ENCODE measurements at regions not wholly inside any gene's neighbourhood (a gene's known extent, or its start where the extent isn't known, plus 50 kb on each side); places are given as distances from the start of the nearest gene placed in this dataset.

GRCh38 chr1:42096554-42096953, 56.7 kb upstream of the GUCA2B start:
- DNase-seq: no peak

DNA sequence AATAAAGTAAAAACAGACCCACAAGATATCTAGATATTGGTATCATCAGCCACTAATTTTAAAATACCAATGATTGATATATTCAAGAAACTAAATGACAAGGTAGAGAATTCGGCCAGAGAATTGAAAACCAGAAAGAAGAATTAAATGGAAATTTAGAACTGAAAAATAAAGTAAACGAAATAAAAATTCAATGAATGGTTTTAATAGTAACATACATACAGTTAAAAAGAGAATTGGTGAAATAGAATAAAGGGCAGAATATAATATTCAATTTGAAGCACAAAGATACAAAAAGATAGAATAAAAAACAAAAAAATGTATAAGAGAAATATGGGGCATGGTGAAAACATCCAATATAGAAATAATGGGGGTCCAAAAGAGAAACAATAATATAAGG, 64.0 kb upstream of the GUCA2B start:
- no peak for DNase-seq

- DNase-seq: no peak
Measured at GRCh38 chr1:42086146-42086545, 67.1 kb upstream of the GUCA2B start.

DNA sequence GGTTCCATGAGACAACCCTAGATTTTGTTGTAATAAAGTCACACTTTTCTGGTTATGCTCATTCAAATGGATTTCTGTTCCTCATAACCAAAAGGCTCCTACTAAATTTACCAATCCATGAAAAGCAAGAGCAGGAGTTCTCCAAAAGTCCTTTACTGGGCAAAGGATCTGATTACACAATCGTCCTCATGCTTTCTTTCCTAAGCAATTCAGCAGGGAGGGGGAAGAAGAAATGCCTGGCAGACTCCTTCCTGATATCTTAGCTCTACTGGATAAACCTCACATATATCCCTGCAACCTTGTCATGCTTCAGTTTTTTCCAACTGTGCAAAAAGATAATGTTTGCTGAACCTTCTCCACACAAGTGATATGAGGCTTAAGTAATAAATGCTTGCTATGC, 67.6 kb upstream of the GUCA2B start:
- no peak for DNase-seq

DNA sequence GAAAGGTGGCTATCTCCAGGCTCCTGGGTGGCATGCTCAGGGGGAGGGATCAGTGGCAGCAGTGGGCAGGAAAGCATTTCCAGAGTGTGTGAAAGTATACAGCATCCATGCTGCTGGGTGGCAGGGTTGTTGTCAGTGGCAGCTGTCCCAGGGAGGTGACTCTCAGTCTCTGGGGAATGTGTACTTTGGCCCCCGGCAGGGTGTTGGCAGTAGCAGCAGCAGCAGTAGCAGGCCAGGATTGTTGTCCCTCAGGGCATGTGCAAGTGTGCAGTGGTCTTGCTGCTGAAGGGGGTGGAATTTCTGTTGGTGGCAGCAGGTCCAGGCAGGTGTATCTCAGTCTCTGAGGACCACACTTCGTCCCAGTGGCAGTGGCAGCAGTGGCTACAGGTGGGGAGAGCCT, 71.7 kb upstream of the GUCA2B start:
- no peak for DNase-seq

GRCh38 chr1:42075179-42075578, 78.0 kb upstream of the GUCA2B start:
- no peak for DNase-seq

DNA sequence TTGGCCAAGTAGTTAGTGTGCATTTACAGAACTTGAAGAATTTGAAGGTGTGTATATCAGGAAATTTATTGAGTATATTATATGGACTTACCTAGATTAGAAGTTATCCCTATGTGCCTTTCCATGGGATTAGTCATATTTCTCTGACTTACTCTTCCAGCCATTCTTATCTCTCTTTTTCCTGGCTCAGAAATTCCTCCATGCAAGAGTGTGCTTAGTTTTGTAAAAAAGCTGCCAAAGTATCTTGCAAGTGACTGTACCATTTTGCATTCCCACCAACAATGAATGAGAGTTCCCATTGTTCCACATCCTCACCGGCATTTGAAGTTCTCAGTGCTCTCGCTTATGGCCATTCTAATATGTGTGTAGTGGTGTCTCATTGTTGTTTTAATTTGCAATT, 82.2 kb upstream of the GUCA2B start:
- DNase-seq: no peak

DNA sequence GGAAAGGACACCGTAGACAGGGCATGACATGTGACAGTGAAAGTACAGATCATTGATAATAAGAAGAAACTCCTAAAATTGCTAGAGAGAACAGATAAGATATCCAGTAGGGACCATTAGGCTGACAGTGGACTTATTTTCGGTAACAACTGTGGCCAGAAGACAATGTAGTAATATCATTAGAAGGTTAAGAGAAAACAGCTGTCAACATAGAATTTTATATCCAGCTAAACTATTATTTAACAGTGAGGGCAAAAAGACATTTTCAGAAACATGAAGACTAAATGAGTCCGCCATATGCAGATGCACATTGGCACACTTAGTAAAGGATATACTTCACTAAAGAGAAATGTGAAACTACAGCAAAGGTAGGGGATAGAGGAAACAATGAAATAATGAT, 95.4 kb upstream of the GUCA2B start:
- no peak for DNase-seq

DNA sequence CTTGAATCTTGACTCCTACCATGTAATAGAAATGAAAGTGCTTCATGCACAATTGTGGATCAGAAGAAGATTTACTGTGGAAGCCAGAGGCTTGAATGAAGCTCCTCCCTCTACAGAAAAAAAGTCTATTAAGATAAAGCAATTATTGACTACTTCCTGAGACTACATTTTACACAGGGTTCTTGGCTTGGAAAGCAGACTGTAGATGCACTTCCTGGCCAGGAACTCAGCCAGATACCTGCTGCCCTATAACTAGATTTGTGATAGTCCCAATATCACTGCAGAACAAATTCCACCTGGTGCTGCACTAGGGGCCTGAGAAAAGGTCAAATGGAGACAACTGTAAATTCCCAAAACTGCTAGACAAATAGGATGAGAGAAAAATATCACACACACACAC, 96.8 kb upstream of the GUCA2B start:
- DNase-seq: no peak

DNA sequence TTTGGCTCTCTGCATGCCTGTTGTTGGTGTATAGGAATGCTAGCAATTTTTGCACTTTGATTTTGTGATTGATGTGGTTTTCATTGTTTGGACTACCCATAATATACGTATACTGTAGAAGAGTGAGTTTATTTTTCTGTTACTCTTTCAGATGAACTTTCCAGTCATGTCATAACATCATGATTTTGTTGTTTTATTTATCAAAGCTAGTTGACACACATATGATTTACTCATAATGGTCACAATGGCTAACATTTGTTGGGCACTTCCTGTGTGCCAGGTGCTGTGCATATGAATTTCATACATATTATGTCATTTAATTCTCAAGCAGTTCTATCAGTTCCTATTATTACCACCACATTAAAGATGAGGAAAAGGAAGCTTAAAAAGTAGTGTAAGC, 98.1 kb upstream of the GUCA2B start:
- DNase-seq: no peak

- DNase-seq: no peak
Measured at GRCh38 chr1:42052072-42052699, 101.0 kb upstream of the GUCA2B start.

- DNase-seq: no peak
Measured at GRCh38 chr1:42047508-42047880, 105.7 kb upstream of the GUCA2B start.

GRCh38 chr1:42046761-42047507, 106.3 kb upstream of the GUCA2B start:
- peak; percentile 79 for DNase-seq

- no peak for DNase-seq
Measured at GRCh38 chr1:42044346-42044745, 108.9 kb upstream of the GUCA2B start.

GRCh38 chr1:42043811-42044210, 109.4 kb upstream of the GUCA2B start:
- DNase-seq: no peak

DNA sequence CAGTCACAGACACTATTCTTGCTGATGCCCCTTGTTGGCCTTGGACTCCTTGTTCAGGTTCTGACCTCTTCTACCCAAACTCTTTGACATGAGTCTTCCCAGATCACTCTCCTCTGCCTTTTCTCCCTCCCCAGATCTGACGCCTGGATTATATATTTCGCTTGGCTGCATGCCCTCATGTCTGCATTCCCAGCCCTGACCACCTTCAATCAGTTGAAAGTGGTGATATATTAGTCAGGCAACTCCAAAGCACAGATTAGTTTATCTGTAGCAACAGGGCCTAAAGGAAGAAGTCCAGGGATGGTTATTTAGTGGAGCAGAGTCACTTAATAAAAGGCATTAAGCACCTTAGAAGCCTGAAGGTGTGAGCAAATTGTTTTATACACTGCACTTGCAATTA, 110.0 kb upstream of the GUCA2B start:
- no peak for DNase-seq

DNA sequence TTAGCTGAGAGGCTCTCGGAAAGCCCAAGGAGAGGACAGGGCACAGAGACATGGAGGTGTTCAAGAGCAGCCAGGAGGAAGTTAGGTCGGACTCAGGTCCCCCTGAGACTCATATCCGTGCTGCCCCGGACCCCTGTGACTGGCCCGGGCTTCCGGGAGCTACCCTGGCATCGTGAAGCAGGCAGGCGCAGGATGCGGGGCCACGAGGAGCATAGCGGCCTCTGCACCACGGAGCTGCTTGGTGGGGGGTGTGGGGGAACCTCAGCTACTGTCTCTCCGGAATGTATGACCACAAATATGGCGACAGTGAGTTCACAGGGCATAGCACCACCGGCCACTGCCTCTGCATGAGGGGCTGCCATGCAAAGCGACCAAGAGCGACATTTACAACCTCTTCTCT, 112.2 kb upstream of the GUCA2B start:
- DNase-seq: no peak

DNA sequence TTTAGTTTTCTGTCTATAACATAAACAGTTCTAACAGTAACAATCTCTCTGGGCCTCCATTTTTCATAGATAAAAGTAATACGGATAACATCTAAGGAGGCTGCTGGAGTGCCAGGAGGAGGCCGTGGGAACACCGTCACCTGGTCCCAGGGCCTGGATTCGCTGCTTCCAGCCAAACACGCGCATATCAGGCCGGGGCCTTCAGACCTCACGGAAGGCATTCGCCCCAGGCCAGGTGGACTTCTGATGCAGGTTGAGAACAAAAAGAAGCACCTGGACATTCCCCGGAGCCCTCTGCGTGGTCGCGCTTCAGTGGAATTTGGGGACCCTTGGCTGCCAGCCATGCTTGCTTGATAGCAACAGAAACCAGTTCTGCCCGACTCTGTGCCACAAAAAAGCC, 113.1 kb upstream of the GUCA2B start:
- no peak for DNase-seq

GRCh38 chr1:42038261-42038660, 114.9 kb upstream of the GUCA2B start:
- no peak for DNase-seq

GRCh38 chr1:42037586-42037985, 115.6 kb upstream of the GUCA2B start:
- no peak for DNase-seq

DNA sequence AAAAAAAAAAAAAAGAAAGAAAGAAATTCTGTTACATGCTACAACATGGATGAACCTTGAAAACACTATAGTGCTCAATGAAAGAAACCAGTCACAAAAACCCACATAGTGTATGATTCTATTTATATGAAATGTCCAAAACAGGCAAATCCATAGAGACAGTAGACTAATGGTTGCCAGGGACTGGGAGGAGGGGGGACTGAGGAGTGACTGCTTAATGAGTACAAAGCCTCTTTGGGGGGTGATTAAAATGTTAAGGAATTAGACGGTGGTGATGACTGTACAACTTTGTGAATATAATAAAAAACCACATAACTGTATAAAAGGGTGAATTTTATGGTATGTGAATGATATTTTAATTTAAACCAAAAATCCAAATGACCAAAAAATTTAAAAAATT, 116.0 kb upstream of the GUCA2B start:
- no peak for DNase-seq

DNA sequence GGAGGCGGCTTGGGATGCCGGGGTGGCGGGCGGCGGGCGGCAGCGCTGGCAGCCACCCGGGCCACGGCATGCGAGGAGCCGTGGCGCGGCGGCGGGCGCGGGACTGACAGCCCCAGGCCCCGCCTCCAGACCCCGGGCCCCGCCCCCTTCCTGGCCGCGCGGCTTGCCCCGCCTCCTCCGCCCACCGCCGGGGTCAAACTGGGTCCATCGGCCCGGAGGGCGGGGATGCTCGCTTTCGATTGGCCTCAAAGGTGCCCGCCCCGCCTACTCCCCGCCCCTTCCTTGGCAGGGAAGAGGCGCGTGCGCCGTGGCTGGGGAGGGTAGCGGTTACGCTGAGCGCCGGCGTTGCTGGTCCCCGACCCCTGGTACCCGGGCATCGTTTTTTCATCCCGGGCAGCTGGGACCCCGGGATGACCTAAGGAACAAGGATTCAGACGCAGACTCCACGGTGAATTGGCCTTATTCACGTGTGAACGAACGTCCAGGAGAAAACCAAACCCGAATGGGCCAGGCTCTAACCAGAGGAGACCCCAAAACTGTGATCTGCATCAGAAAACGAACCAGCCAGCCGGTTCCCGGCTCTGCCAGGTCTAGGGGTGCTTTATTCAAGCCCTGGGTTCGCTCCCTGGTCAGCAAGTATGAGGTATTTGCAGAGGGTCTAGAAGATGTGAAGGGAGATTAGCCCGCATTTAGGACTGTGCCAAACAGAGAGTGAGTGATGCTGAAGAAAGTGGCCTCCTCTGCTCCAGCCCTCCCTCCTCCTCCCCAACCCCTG, 117.2 kb upstream of the GUCA2B start:
- DNase-seq: peak; percentile 96

GRCh38 chr1:42035205-42035829, 116.6 kb upstream of the HIVEP3 start:
- DNase-seq: peak; percentile 84

GRCh38 chr1:42034426-42034825, 115.7 kb upstream of the HIVEP3 start:
- DNase-seq: no peak

All from NCI-H1105 (cell line).